ENCODE measurements at regions not wholly inside any gene's neighbourhood (a gene's known extent, or its start where the extent isn't known, plus 50 kb on each side); places are given as distances from the start of the nearest gene placed in this dataset.
"Not testable (repeated sequence)": the region's sequence is repeated elsewhere in the genome, so short reads cannot be mapped to it uniquely, and the experiment has no call there.

DNA sequence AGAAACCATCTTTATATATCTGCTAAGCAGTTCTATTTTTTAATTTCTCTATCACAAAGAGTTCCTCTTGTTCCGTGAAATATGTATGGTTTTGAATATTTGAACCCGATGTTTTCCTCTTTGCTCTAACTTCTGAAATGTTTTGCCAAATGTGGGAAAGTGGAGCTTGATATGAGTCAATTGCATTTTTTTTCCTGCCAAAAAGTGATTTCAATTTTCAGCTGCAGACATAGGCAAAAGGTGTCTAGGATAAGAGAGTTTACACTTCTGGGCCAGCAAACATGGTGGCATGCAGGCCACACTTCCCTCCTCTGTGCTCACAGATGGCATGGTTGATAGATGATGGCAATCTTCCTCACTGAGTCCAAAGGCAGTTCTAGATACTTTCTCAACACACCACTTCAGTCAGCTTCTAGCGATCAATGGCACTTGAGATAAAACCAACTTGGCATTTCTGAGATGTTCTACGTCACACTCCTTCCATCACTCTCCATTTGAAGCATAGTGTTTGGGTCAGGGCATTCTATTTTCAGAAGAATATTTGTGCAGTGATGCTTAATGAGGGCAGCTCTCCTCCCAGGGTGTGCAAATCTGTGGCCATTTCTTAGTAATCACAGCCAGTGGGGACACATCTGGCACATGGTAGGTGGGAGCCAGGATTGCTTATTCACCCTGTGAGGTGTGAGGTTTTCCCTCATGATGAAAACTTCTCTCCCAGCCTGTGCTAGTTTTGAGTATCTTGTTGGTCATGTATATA is 54.4 kb upstream of the SCAF4 start:
- TF ChIP-seq, protein P1, sequence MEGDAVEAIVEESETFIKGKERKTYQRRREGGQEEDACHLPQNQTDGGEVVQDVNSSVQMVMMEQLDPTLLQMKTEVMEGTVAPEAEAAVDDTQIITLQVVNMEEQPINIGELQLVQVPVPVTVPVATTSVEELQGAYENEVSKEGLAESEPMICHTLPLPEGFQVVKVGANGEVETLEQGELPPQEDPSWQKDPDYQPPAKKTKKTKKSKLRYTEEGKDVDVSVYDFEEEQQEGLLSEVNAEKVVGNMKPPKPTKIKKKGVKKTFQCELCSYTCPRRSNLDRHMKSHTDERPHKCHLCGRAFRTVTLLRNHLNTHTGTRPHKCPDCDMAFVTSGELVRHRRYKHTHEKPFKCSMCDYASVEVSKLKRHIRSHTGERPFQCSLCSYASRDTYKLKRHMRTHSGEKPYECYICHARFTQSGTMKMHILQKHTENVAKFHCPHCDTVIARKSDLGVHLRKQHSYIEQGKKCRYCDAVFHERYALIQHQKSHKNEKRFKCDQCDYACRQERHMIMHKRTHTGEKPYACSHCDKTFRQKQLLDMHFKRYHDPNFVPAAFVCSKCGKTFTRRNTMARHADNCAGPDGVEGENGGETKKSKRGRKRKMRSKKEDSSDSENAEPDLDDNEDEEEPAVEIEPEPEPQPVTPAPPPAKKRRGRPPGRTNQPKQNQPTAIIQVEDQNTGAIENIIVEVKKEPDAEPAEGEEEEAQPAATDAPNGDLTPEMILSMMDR (IDR thresholded peaks at IDR 0.05; ENCODE audit: partially characterized antibody, unreplicated experiment), result no peak
- Mint-ChIP-seq H3K4me3 (ENCODE audit: unreplicated experiment) (no peak overlapping the region), H3K27ac (ENCODE audit: unreplicated experiment) (no peak overlapping the region), H3K4me1 (ENCODE audit: low read depth, unreplicated experiment) (no peaks in the 10 kb centered on the region), H3K9me3 (ENCODE audit: unreplicated experiment) (peaks cover 4% of the 10 kb centered on the region), H3K36me3 (ENCODE audit: unreplicated experiment) (peaks cover 5% of the 10 kb centered on the region), H3K27me3 (ENCODE audit: unreplicated experiment) (no peaks in the 10 kb centered on the region)
- DNase-seq, result no peak

DNA sequence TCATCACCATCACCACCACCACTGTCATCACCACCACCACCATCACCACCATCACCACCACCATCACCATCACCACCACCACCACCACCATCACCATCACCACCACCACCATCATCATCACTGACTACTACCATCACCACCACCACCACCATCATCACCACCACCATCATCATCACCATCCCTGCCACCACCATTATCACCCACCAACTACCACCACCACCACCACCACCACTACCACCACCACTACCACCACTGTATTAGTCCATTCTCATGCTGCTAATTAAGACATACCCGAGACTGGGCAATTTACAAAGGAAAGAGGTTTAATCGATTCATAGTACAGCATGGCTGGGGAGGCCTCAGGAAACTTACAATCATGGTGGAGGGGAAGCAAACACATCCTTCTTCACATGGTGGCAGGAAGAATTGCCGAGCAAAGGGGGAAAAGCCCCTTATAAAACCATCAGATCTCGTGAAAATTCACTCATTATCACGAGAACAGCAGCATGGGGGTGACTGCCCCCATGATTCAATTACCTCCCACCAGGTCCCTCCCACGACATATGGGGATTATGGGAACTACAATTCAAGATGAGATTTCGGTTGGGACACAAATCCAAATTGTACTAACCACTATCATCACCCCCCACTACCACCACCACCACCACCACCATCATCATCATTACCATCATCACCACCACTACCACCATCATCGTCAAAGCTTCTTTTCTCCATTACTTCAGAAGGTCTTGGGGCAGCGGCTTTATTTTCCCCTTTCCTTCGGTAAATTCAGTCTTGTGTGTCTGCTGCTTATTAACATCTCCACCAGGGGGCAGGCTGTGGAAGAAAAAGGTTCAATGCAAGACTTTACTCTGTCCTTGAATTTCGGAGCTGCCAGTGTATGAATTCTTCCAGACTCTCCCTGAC is 53.6 kb upstream of the SCAF4 start:
- H3K9me3 Mint-ChIP-seq (ENCODE audit: unreplicated experiment); H3K4me1 Mint-ChIP-seq (ENCODE audit: low read depth, unreplicated experiment): not testable (repeated sequence)

DNA sequence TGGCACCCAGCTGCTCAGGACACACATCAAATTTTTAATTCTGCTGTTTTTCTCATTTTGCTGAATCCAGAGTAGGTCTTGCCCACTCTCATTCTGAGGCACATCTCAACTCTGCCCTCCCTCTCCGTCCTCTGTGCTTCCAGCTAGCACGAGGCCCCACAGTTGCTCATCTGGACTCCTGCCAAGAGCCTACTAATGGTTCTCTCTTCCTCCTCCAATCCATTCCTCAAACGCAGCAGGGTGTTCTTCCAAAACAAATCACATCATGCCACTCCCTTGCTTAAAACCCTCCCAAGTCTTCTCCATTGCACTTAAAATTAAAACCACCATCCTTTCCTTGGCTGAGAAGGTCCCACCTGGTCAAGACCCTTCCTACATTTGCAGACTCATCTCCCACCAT is 49.8 kb upstream of the SCAF4 start:
- H3K27ac Mint-ChIP-seq (ENCODE audit: unreplicated experiment), result no peak overlapping the region
- TF ChIP-seq, protein P1 (IDR thresholded peaks at IDR 0.05; ENCODE audit: partially characterized antibody, unreplicated experiment), result no peak
- no peaks in the 10 kb centered on the region for H3K36me3 Mint-ChIP-seq (ENCODE audit: unreplicated experiment)
- no peak overlapping the region for H3K4me3 Mint-ChIP-seq (ENCODE audit: unreplicated experiment)
- H3K4me1 Mint-ChIP-seq (ENCODE audit: low read depth, unreplicated experiment), result peaks cover 3% of the 10 kb centered on the region
- no peak for DNase-seq
- peaks cover 2% of the 10 kb centered on the region for H3K9me3 Mint-ChIP-seq (ENCODE audit: unreplicated experiment)
- no peaks in the 10 kb centered on the region for H3K27me3 Mint-ChIP-seq (ENCODE audit: unreplicated experiment)

More for the DNA sequence above, 53.6 kb upstream of the SCAF4 start:
- H3K27me3 Mint-ChIP-seq (ENCODE audit: unreplicated experiment); H3K4me3 Mint-ChIP-seq (ENCODE audit: unreplicated experiment); H3K36me3 Mint-ChIP-seq (ENCODE audit: unreplicated experiment); H3K27ac Mint-ChIP-seq (ENCODE audit: unreplicated experiment): not testable (repeated sequence)
- peak; percentile 78 for DNase-seq
- TF ChIP-seq, protein P1 (IDR thresholded peaks at IDR 0.05; ENCODE audit: partially characterized antibody, unreplicated experiment), result peak; percentile 80
